Upper lobe of left lung (tissue), 4 donors: ENCODE measurements at regions not wholly inside any gene's neighbourhood (a gene's known extent, or its start where the extent isn't known, plus 50 kb on each side); places are given as distances from the start of the nearest gene placed in this dataset.

Experiments
- CTCF ChIP-seq, 6 experiments: fragments of 450-650 bp in 4 of 6; fragments of 200-600 bp in 2 of 6; sonication (generic) in 2 of 6; IDR thresholded peaks; one replicate each; pipeline ENCODE4 v1.5.1; 2016 to 2019; ENCODE audit warnings: antibody characterized with exemption in 6 of 6
- EP300 ChIP-seq, 4 donors: sonication (generic); formaldehyde crosslinking; IDR thresholded peaks; one replicate each; pipeline ENCODE4 v1.5.1; 2017; ENCODE audit warnings: antibody characterized with exemption in 4 of 4, control low read depth in 2 of 4
- POLR2A ChIP-seq, 4 donors: fragments of 450-650 bp; IDR thresholded peaks; one replicate each; pipeline ENCODE4 v1.5.1; 2016 to 2017; ENCODE audit warnings: antibody characterized with exemption in 4 of 4, mild to moderate bottlenecking in 2 of 4
- POLR2AphosphoS5 ChIP-seq, 2 donors: sonication (generic); formaldehyde crosslinking; IDR thresholded peaks; one replicate each; pipeline ENCODE4 v1.5.1; 2017; ENCODE audit warnings: antibody characterized with exemption in 2 of 2

GRCh38 chr7:12890586-12890985 is 203.2 kb downstream of the ARL4A start:
- TF ChIP-seq POLR2AphosphoS5 (IDR thresholded peaks at IDR 0.05) (no peak), POLR2A (IDR thresholded peaks at IDR 0.05) (no peak), CTCF (IDR thresholded peaks at IDR 0.05) (no peak), EP300 (IDR thresholded peaks at IDR 0.05) (no peak)
